ENCODE measurements at regions not wholly inside any gene's neighbourhood (a gene's known extent, or its start where the extent isn't known, plus 50 kb on each side); places are given as distances from the start of the nearest gene placed in this dataset.

DNA sequence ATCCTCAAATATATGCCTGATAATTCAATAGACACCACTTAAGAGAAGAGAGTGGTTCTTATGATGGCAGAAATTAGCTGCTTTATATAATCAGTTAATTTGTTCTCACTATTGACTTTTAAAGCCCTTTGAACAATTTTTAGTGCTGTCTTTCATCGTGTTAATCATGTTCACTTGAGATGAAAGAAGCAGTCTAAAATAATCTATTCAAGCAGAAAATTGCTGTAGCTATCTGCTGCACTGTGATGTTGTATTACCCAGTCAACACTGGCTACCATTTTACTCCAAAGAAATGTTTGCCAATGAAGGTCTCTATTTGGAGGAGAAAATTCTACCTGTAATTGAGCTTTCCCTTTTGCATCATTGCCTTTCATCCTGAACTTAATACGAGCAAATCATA, 459.8 kb upstream of the FSIP2 start:
- TF ChIP-seq, protein P1, sequence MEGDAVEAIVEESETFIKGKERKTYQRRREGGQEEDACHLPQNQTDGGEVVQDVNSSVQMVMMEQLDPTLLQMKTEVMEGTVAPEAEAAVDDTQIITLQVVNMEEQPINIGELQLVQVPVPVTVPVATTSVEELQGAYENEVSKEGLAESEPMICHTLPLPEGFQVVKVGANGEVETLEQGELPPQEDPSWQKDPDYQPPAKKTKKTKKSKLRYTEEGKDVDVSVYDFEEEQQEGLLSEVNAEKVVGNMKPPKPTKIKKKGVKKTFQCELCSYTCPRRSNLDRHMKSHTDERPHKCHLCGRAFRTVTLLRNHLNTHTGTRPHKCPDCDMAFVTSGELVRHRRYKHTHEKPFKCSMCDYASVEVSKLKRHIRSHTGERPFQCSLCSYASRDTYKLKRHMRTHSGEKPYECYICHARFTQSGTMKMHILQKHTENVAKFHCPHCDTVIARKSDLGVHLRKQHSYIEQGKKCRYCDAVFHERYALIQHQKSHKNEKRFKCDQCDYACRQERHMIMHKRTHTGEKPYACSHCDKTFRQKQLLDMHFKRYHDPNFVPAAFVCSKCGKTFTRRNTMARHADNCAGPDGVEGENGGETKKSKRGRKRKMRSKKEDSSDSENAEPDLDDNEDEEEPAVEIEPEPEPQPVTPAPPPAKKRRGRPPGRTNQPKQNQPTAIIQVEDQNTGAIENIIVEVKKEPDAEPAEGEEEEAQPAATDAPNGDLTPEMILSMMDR (IDR thresholded peaks at IDR 0.05), result no peak
- TF ChIP-seq POLR2A (IDR thresholded peaks at IDR 0.05), result no peak
